ENCODE measurements at regions not wholly inside any gene's neighbourhood (a gene's known extent, or its start where the extent isn't known, plus 50 kb on each side); places are given as distances from the start of the nearest gene placed in this dataset.

- DNase-seq (ENCODE audit: extremely low spot score), result no peak
- ChIA-PET CTCF (no interaction called here), POLR2A (no interaction called here)
- TF ChIP-seq LEF1 (IDR thresholded peaks at IDR 0.05; ENCODE audit: borderline replicate concordance), result no peak
- no peak for TF ChIP-seq SP1 (IDR thresholded peaks at IDR 0.05)
Observed at GRCh38 chr18:41850781-41851180, 104.3 kb upstream of the PIK3C3 start.

DNA sequence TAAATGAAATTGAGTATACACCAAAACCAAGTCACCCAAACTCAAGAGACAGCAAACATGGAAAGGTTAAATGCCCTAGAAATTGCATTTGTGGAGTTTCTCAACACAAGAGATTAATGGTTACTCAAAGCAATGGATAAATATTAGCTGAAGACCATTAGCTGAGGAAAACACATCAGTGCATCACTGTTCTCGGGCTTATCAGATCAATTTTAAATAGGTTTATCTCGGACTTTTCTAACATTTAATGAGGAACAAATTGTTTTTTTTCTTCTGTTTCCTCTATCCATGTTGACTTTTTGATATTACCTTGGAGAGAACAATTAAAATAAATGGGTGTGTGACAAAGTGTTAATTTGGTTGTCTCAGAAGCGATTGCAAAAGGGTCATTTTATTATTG, 105.4 kb upstream of the PIK3C3 start:
- TF ChIP-seq LEF1 (IDR thresholded peaks at IDR 0.05; ENCODE audit: borderline replicate concordance) (no peak), SP1 (IDR thresholded peaks at IDR 0.05) (no peak), L3MBTL2 (conservative IDR thresholded peaks at IDR 0.05) (no peak), FOXM1 (IDR thresholded peaks at IDR 0.05; ENCODE audit: borderline replicate concordance) (no peak), TARDBP (IDR thresholded peaks at IDR 0.05) (no peak), FOXA1 (IDR thresholded peaks at IDR 0.05) (no peak), BHLHE40 (IDR thresholded peaks at IDR 0.05; ENCODE audit: borderline replicate concordance) (no peak)
- POLR2A ChIA-PET, result no interaction called here
- CTCF ChIA-PET, result no interaction called here
- no peak for DNase-seq (ENCODE audit: extremely low spot score)

DNA sequence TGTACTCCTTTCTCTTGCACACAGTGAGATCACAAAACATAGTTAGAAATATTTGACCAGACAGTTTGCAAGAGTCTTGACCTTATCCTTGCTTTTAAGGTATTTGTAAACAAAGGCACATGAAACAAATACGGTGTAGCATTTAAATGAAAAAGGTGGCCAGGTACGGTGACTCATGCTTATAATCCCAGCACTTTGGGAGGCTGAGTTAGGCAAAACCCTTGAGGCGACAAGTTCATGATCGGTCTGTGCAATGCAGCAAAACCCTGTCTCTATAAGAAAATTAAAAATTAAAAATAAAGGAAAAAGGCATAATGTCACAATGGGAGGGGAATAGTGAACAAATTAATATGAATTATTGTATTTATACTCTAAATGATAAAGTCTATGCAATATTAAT, 109.5 kb upstream of the PIK3C3 start:
- ChIA-PET POLR2A (no interaction called here), CTCF (no interaction called here)
- TF ChIP-seq BHLHE40 (IDR thresholded peaks at IDR 0.05; ENCODE audit: borderline replicate concordance) (no peak), FOXM1 (IDR thresholded peaks at IDR 0.05; ENCODE audit: borderline replicate concordance) (no peak), L3MBTL2 (conservative IDR thresholded peaks at IDR 0.05) (no peak), ARNT (IDR thresholded peaks at IDR 0.05) (no peak), FOXA1 (IDR thresholded peaks at IDR 0.05) (no peak), SP1 (IDR thresholded peaks at IDR 0.05) (no peak), HDGF (IDR thresholded peaks at IDR 0.05; ENCODE audit: borderline replicate concordance) (no peak), CTBP1 (IDR thresholded peaks at IDR 0.05; ENCODE audit: borderline replicate concordance) (no peak), FOXK2 (IDR thresholded peaks at IDR 0.05) (no peak), NFRKB (IDR thresholded peaks at IDR 0.05) (no peak), SUZ12 (IDR thresholded peaks at IDR 0.05) (no peak), TARDBP (IDR thresholded peaks at IDR 0.05) (no peak), ZNF384 (IDR thresholded peaks at IDR 0.05) (no peak), ELF4 (IDR thresholded peaks at IDR 0.05) (no peak), LEF1 (IDR thresholded peaks at IDR 0.05; ENCODE audit: borderline replicate concordance) (no peak)
- TF ChIP-seq, protein P1, sequence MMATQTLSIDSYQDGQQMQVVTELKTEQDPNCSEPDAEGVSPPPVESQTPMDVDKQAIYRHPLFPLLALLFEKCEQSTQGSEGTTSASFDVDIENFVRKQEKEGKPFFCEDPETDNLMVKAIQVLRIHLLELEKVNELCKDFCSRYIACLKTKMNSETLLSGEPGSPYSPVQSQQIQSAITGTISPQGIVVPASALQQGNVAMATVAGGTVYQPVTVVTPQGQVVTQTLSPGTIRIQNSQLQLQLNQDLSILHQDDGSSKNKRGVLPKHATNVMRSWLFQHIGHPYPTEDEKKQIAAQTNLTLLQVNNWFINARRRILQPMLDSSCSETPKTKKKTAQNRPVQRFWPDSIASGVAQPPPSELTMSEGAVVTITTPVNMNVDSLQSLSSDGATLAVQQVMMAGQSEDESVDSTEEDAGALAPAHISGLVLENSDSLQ (IDR thresholded peaks at IDR 0.05), result no peak
- no peak for DNase-seq (ENCODE audit: extremely low spot score)

DNA sequence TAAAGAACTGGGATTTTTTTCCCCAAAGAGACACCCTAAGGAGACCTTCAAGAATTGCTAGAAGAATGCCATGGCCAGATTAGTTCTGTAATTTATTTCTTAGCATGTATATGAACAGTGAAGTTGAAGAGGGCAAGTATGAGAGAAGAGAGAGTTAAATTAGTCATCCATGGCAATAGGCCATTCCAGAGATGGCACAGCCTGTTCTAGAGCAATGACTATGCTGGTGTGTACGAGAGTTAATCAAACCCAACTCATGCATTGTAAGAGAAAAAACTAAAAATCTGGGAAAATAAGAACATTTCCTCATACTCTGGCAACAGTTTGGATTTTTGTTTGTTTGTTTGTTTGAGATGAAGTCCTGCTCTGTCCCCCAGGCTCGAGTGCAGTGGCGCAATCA, 112.1 kb upstream of the PIK3C3 start:
- ChIA-PET POLR2A (no interaction called here), CTCF (no interaction called here)
- TF ChIP-seq SP1 (IDR thresholded peaks at IDR 0.05) (no peak), FOXA1 (IDR thresholded peaks at IDR 0.05) (no peak), ELF4 (IDR thresholded peaks at IDR 0.05) (no peak), CTBP1 (IDR thresholded peaks at IDR 0.05; ENCODE audit: borderline replicate concordance) (no peak), L3MBTL2 (conservative IDR thresholded peaks at IDR 0.05) (no peak), TARDBP (IDR thresholded peaks at IDR 0.05) (no peak), LEF1 (IDR thresholded peaks at IDR 0.05; ENCODE audit: borderline replicate concordance) (no peak), FOXK2 (IDR thresholded peaks at IDR 0.05) (no peak), ZNF384 (IDR thresholded peaks at IDR 0.05) (no peak), HDGF (IDR thresholded peaks at IDR 0.05; ENCODE audit: borderline replicate concordance) (no peak), SUZ12 (IDR thresholded peaks at IDR 0.05) (no peak)
- TF ChIP-seq, protein P1 (IDR thresholded peaks at IDR 0.05), result no peak
- no peak for DNase-seq (ENCODE audit: extremely low spot score)

DNA sequence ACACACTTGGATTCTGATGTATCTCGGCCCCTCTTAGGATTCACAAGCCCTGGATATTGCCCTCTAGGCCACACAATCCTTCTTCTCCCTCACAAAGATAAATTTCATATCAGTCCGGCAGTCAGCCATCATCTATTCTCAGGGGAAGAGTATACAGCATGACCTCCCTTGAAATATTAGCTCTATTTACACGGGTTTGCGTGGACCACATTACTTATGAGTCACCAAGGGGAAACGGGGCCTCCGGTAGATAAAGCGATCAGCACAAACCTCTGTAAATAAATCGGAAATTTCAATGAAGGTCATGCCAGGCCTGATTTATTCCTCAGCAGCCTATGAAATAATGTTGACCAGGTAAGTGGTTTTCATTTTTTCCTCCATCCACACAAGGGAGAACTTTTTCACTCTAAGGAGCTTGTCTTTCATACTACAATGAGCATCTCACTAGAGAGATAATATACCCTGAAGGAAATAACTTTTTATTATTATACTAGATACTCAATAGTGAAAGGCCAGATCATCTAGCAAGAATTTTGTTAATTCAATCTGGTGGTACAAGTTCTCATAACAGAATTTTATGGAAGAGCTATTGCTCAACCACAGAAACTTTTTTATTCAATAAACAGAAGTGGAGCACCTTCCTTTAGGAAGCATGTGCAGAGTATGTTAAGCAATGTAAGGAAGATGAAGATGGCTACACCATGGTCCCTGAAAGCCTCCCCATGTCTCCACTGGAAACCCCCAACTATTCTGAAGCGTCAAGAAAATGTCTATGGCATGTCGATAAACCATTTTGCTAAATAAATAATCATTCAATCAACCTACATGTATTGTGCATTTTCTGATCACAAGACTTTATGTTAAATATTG, 125.2 kb upstream of the PIK3C3 start:
- ChIA-PET POLR2A (no interaction called here), CTCF (interaction anchor here (0.6 kb wide), 1 partner anchor 97 kb away, joined by 10 read pairs; no protein-coding TSS in a partner anchor)
- TF ChIP-seq TARDBP (IDR thresholded peaks at IDR 0.05) (no peak), ZNF384 (IDR thresholded peaks at IDR 0.05) (no peak), FOXM1 (IDR thresholded peaks at IDR 0.05; ENCODE audit: borderline replicate concordance) (no peak), CTBP1 (IDR thresholded peaks at IDR 0.05; ENCODE audit: borderline replicate concordance) (no peak), ARNT (IDR thresholded peaks at IDR 0.05) (no peak), BHLHE40 (IDR thresholded peaks at IDR 0.05; ENCODE audit: borderline replicate concordance) (no peak), NFRKB (IDR thresholded peaks at IDR 0.05) (no peak), SUZ12 (IDR thresholded peaks at IDR 0.05) (no peak), FOXK2 (IDR thresholded peaks at IDR 0.05) (no peak), HDGF (IDR thresholded peaks at IDR 0.05; ENCODE audit: borderline replicate concordance) (no peak), ELF4 (IDR thresholded peaks at IDR 0.05) (no peak), LEF1 (IDR thresholded peaks at IDR 0.05; ENCODE audit: borderline replicate concordance) (no peak)
- TF ChIP-seq, protein P1 (IDR thresholded peaks at IDR 0.05), result no peak
- DNase-seq (ENCODE audit: extremely low spot score), result no peak

DNA sequence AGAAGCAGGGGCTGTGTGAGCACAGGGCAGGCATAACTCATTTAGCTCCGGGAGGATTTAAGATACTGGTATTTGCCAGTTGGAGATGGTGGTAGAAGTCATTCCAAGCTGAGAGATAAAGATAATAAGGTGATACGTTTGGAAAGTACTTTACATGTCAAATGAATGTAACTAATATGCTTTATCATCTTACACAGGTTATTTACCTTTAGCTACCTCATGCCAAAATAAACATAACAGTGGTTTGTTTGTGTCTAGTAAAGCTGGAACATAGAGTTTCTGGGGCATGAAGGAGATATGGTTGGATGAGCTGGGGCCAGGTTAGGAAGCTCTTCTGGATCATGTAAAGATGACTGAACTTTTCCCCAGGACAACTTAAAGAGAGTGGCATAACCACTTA, 126.9 kb upstream of the PIK3C3 start:
- CTCF ChIA-PET, result interaction anchor here (0.6 kb wide), 1 partner anchor 13 kb away, joined by 4 read pairs; no protein-coding TSS in a partner anchor
- POLR2A ChIA-PET, result no interaction called here
- TF ChIP-seq BHLHE40 (IDR thresholded peaks at IDR 0.05; ENCODE audit: borderline replicate concordance) (no peak), SP1 (IDR thresholded peaks at IDR 0.05) (no peak), L3MBTL2 (conservative IDR thresholded peaks at IDR 0.05) (no peak), CTBP1 (IDR thresholded peaks at IDR 0.05; ENCODE audit: borderline replicate concordance) (no peak), ARNT (IDR thresholded peaks at IDR 0.05) (no peak), ZNF384 (IDR thresholded peaks at IDR 0.05) (no peak), FOXK2 (IDR thresholded peaks at IDR 0.05) (no peak), TARDBP (IDR thresholded peaks at IDR 0.05) (no peak), ELF4 (IDR thresholded peaks at IDR 0.05) (no peak), FOXA1 (IDR thresholded peaks at IDR 0.05) (no peak), SUZ12 (IDR thresholded peaks at IDR 0.05) (no peak), HDGF (IDR thresholded peaks at IDR 0.05; ENCODE audit: borderline replicate concordance) (no peak), LEF1 (IDR thresholded peaks at IDR 0.05; ENCODE audit: borderline replicate concordance) (no peak), NFRKB (IDR thresholded peaks at IDR 0.05) (no peak)
- TF ChIP-seq, protein P1 (IDR thresholded peaks at IDR 0.05), result no peak
- DNase-seq (ENCODE audit: extremely low spot score), result no peak

Measured in HEK293T (cell line).